ENCODE measurements at regions not wholly inside any gene's neighbourhood (a gene's known extent, or its start where the extent isn't known, plus 50 kb on each side); places are given as distances from the start of the nearest gene placed in this dataset.

DNA sequence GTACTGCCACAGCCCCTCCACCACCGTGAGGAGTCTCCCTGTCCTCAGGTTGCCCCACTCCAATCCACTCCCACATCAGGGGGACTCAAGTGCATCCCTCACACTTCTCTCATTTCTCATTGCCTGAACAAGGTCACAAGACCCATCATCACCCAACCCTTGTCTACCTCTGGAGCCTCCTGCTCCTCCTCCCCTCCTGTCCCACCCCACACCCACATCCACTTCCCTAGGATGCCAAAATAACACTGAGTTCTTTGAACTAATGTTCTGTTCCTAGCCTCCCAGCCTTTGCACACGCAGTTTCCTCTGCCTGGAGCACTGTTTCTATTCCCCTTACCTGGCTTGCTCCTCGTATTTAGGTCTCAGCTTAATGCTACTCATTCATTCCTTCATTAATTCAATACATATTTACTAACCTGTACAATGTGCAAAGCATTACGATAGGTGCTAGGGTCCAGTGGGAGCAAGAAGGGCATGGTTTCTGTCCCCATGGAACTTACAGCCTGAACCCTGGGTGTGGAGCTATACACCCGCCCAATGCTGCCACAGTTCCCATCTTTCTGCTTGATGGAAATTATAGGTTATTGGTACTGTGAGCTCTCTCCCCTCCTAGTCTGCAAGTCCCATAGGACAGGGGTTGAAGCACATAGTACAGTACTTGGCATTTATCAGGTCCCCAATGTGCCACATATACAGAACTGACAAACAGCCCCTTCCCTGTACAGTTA is 96.1 kb upstream of the GRIK3 start:
- Histone ChIP-seq H3K27ac (ENCODE audit: low read length in 2 of 2) (no peak overlapping the region), H3K9me3 (ENCODE audit: control extremely low read depth in 1 of 3, control insufficient read depth in 2 of 3, insufficient read depth in 1 of 3, low read length in 2 of 3) (peaks cover 0 to 17% (median 0%) of the 10 kb centered on the region in 3 donors), H3K4me3 (ENCODE audit: control extremely low read depth in 1 of 5, extremely low read depth in 1 of 5, insufficient read depth in 1 of 5, low read depth in 2 of 5, low read length in 4 of 5) (no peak overlapping the region), H4K20me1 (ENCODE audit: control insufficient read depth, insufficient read depth, low read length, poor library complexity, severe bottlenecking) (no peaks in the 10 kb centered on the region), H3K36me3 (replicated peaks in 1 of 2; ENCODE audit: control extremely low read depth in 1 of 2, control insufficient read depth in 1 of 2, extremely low read depth in 1 of 2, insufficient read depth in 2 of 2, low read length in 1 of 2) (no peaks in the 10 kb centered on the region), H3K79me2 (ENCODE audit: control insufficient read depth, insufficient read depth, low read length) (no peaks in the 10 kb centered on the region), H2AFZ (ENCODE audit: insufficient read depth, low read depth, low read length, poor library complexity, severe bottlenecking) (no peak overlapping the region), H3K4me2 (replicated peaks; ENCODE audit: low read depth, low read length, poor library complexity, severe bottlenecking) (no peak overlapping the region), H3K4me1 (ENCODE audit: control insufficient read depth in 2 of 2, insufficient read depth in 2 of 2, low read length in 2 of 2) (no peaks in the 10 kb centered on the region), H3K9ac (ENCODE audit: low read length) (no peak overlapping the region), H3K27me3 (replicated peaks in 1 of 4; ENCODE audit: control extremely low read depth in 1 of 4, control insufficient read depth in 3 of 4, insufficient read depth in 4 of 4, low read length in 3 of 4) (peaks cover 0 to 4% (median 1%) of the 10 kb centered on the region in 4 experiments)
- 74% methylated on average over 5 of the region's 5 CpGs for WGBS (ENCODE audit: insufficient coverage)
- POLR2A ChIA-PET: interaction anchor here (0.5 kb wide), 1 partner anchor 113 kb away, joined by 5 read pairs; no protein-coding TSS in a partner anchor
- no peak for ATAC-seq (ENCODE audit: low read depth)
- intact Hi-C loops (cut with micrococcal nuclease): no loop called here
- H3K27ac Mint-ChIP-seq: no peak overlapping the region
- CTCF ChIA-PET: no interaction called here
- peaks cover 54% of the 10 kb centered on the region for H3K27me3 Mint-ChIP-seq
- H3K9me3 Mint-ChIP-seq (ENCODE audit: insufficient read depth): no peaks in the 10 kb centered on the region
- H3K4me1 Mint-ChIP-seq: peaks cover 2% of the 10 kb centered on the region
- no peak for TF ChIP-seq EZH2 (IDR thresholded peaks at IDR 0.05; ENCODE audit: borderline replicate concordance, insufficient read depth, low read depth, low read length, poor library complexity, severe bottlenecking)
- TF ChIP-seq, protein P1, sequence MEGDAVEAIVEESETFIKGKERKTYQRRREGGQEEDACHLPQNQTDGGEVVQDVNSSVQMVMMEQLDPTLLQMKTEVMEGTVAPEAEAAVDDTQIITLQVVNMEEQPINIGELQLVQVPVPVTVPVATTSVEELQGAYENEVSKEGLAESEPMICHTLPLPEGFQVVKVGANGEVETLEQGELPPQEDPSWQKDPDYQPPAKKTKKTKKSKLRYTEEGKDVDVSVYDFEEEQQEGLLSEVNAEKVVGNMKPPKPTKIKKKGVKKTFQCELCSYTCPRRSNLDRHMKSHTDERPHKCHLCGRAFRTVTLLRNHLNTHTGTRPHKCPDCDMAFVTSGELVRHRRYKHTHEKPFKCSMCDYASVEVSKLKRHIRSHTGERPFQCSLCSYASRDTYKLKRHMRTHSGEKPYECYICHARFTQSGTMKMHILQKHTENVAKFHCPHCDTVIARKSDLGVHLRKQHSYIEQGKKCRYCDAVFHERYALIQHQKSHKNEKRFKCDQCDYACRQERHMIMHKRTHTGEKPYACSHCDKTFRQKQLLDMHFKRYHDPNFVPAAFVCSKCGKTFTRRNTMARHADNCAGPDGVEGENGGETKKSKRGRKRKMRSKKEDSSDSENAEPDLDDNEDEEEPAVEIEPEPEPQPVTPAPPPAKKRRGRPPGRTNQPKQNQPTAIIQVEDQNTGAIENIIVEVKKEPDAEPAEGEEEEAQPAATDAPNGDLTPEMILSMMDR (IDR thresholded peaks at IDR 0.05): no peak
- H3K4me3 Mint-ChIP-seq: no peak overlapping the region
- DNase-seq: no peak

DNA sequence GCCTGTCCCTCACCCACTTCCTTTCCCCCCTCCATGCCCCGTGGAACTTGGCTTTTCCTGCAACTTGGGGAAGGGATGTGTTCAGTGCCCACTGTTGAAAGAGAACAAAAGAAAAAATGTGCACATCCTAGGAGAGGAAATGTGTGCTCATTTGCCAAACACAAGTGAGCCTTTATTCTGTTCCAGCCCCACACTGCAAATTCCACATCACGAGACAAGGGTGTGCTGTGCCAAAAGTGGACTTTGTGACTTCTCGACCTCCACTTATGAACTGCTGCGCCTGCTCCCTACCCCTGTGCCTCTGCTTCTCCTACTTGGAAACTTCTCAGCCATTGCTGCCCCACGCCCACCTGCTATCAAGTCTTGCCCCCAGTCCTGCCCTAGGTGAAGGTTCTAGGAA is 97.0 kb upstream of the GRIK3 start:
- H2AFZ ChIP-seq (ENCODE audit: insufficient read depth, low read depth, low read length, poor library complexity, severe bottlenecking): no peak overlapping the region
- Mint-ChIP-seq H3K27me3 (peaks cover 57% of the 10 kb centered on the region), H3K9me3 (ENCODE audit: insufficient read depth) (no peaks in the 10 kb centered on the region), H3K27ac (no peak overlapping the region), H3K4me1 (peaks cover 2% of the 10 kb centered on the region), H3K4me3 (no peak overlapping the region)
- H3K9me3 ChIP-seq (ENCODE audit: control extremely low read depth in 1 of 3, control insufficient read depth in 2 of 3, insufficient read depth in 1 of 3, low read length in 2 of 3): peaks cover 0 to 17% (median 0%) of the 10 kb centered on the region in 3 donors
- no peaks in the 10 kb centered on the region for H3K4me1 ChIP-seq (ENCODE audit: control insufficient read depth in 2 of 2, insufficient read depth in 2 of 2, low read length in 2 of 2)
- no peak overlapping the region for H3K4me3 ChIP-seq (ENCODE audit: control extremely low read depth in 1 of 5, extremely low read depth in 1 of 5, insufficient read depth in 1 of 5, low read depth in 2 of 5, low read length in 4 of 5)
- no peak overlapping the region for H3K27ac ChIP-seq (ENCODE audit: low read length in 2 of 2)
- CTCF ChIA-PET: no interaction called here
- no peak overlapping the region for H3K4me2 ChIP-seq (replicated peaks; ENCODE audit: low read depth, low read length, poor library complexity, severe bottlenecking)
- POLR2A ChIA-PET: no interaction called here
- H3K36me3 ChIP-seq (replicated peaks in 1 of 2; ENCODE audit: control extremely low read depth in 1 of 2, control insufficient read depth in 1 of 2, extremely low read depth in 1 of 2, insufficient read depth in 2 of 2, low read length in 1 of 2): no peaks in the 10 kb centered on the region
- H4K20me1 ChIP-seq (ENCODE audit: control insufficient read depth, insufficient read depth, low read length, poor library complexity, severe bottlenecking): no peaks in the 10 kb centered on the region
- no peak for ATAC-seq (ENCODE audit: low read depth)
- DNase-seq: no peak
- no peak overlapping the region for H3K9ac ChIP-seq (ENCODE audit: low read length)
- no peaks in the 10 kb centered on the region for H3K79me2 ChIP-seq (ENCODE audit: control insufficient read depth, insufficient read depth, low read length)
- TF ChIP-seq, protein P1 (IDR thresholded peaks at IDR 0.05): no peak
- no peak for TF ChIP-seq EZH2 (IDR thresholded peaks at IDR 0.05; ENCODE audit: borderline replicate concordance, insufficient read depth, low read depth, low read length, poor library complexity, severe bottlenecking)
- peaks cover 0 to 4% (median 2%) of the 10 kb centered on the region in 4 experiments for H3K27me3 ChIP-seq (replicated peaks in 1 of 4; ENCODE audit: control extremely low read depth in 1 of 4, control insufficient read depth in 3 of 4, insufficient read depth in 4 of 4, low read length in 3 of 4)
- intact Hi-C loops (cut with micrococcal nuclease): no loop called here
- 76% methylated on average over 5 of the region's 5 CpGs for WGBS (ENCODE audit: insufficient coverage)
